HUES48 (cell line): ENCODE measurements at regions not wholly inside any gene's neighbourhood (a gene's known extent, or its start where the extent isn't known, plus 50 kb on each side); places are given as distances from the start of the nearest gene placed in this dataset.

Experiments used
- H3K27ac ChIP-seq: one replicate; pipeline ENCODE4 v1.7.0; 2013; ENCODE audit warnings: low read depth, low read length, inconsistent platforms
- H3K27me3 ChIP-seq: 2 replicates; pipeline ENCODE4 v1.6.1; 2013; ENCODE audit warnings: mild to moderate bottlenecking, low read length; ENCODE audit not compliant: control insufficient read depth, insufficient read depth
- H3K36me3 ChIP-seq: 2 replicates; pipeline ENCODE4 v1.6.1; 2013; ENCODE audit warnings: low read length; ENCODE audit not compliant: control insufficient read depth, insufficient read depth
- H3K4me1 ChIP-seq: 2 replicates; pipeline ENCODE4 v1.6.1; 2013; ENCODE audit warnings: mild to moderate bottlenecking, low read length; ENCODE audit not compliant: control insufficient read depth, insufficient read depth
- H3K4me3 ChIP-seq: 2 replicates; pipeline ENCODE4 v1.5.1; 2013; ENCODE audit warnings: mild to moderate bottlenecking, low read depth, low read length
- H3K9ac ChIP-seq: 2 replicates; pipeline ENCODE4 v1.6.1; 2013; ENCODE audit warnings: mild to moderate bottlenecking, low read depth, low read length, moderate library complexity
- H3K9me3 ChIP-seq: 2 replicates; pipeline ENCODE4 v1.6.1; 2013; ENCODE audit warnings: low read length; ENCODE audit not compliant: control insufficient read depth, insufficient read depth

DNA sequence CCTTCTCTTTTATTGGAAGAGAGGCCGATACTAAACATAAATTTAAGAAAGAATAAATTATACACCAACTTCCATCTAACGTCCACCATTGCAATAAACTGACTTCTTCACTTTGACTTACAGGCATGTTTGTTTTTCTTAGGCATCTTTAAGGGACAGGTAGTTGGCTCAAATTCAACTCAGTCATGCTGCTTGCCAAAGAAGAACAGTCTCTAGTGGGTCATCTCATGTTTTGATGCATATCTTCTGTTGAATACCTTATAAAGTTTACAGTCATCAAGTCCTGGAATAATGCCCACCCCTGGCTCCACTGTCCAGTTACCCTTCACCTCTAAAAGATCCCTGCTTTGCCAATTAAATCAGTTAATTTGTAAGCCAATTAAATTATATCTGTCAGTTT, 328.2 kb upstream of the GRAMD2B start:
- Histone ChIP-seq H3K4me3 (no peak overlapping the region), H3K4me1 (no peaks in the 10 kb centered on the region), H3K27ac (no peak overlapping the region), H3K9me3 (no peaks in the 10 kb centered on the region), H3K27me3 (no peaks in the 10 kb centered on the region), H3K9ac (no peak overlapping the region), H3K36me3 (no peaks in the 10 kb centered on the region)

DNA sequence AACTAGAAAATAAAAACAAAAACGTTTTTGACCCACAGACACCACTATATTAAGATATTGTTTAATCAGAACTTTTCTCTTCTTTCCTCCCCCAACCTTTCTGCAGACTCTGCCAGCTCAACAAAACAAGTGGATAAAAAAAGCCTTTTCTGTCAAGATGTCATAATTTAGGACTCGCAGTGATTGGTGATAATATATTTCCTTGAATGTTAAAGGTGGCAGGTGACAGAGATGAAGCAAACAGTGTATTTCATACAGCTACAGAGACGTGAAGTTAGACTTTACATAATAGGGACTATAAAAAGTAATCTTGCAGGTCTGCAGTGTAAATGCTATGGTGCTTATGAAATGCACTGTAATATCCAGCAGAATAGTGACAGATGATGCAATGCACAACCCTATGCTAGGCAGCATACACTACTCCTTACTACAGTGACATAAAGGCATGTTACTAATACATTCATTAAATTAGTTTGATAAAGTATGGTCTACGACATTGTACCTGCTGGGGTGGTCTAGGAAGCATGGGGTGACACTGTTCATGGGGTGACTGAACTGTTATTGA, 326.7 kb upstream of the GRAMD2B start:
- H3K27ac ChIP-seq = no peak overlapping the region
- no peaks in the 10 kb centered on the region for H3K27me3 ChIP-seq
- H3K36me3 ChIP-seq = no peaks in the 10 kb centered on the region
- H3K9me3 ChIP-seq = no peaks in the 10 kb centered on the region
- H3K4me1 ChIP-seq = no peaks in the 10 kb centered on the region
- no peak overlapping the region for H3K4me3 ChIP-seq
- H3K9ac ChIP-seq = no peak overlapping the region

DNA sequence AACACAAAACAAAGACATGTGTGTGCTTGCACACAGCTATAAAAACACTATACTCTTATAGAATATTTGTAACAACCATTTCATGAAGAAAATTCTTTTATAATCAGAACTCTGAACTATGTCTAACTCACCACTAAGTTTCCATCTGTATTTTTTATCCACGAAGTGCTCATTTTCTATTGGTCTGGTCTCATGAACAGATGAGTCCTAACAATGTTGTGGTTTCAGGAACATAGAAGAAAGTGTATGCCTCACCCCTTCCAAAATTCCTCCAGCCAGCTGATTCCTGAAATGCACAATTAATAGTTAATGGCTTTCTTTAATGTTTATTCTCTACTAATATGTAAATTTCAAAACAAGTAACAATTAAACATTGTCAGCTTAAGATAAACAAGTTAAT, 325.3 kb upstream of the GRAMD2B start:
- Histone ChIP-seq H3K4me1 (no peaks in the 10 kb centered on the region), H3K9me3 (no peaks in the 10 kb centered on the region), H3K27ac (no peak overlapping the region), H3K9ac (no peak overlapping the region), H3K27me3 (no peaks in the 10 kb centered on the region), H3K4me3 (no peak overlapping the region), H3K36me3 (no peaks in the 10 kb centered on the region)

- Histone ChIP-seq H3K9me3 (no peaks in the 10 kb centered on the region), H3K36me3 (no peaks in the 10 kb centered on the region), H3K9ac (no peak overlapping the region), H3K4me1 (no peaks in the 10 kb centered on the region), H3K27ac (no peak overlapping the region), H3K4me3 (no peak overlapping the region), H3K27me3 (no peaks in the 10 kb centered on the region)
These were observed 324.7 kb upstream of the GRAMD2B start for GRCh38 chr5:126098330-126099017.

DNA sequence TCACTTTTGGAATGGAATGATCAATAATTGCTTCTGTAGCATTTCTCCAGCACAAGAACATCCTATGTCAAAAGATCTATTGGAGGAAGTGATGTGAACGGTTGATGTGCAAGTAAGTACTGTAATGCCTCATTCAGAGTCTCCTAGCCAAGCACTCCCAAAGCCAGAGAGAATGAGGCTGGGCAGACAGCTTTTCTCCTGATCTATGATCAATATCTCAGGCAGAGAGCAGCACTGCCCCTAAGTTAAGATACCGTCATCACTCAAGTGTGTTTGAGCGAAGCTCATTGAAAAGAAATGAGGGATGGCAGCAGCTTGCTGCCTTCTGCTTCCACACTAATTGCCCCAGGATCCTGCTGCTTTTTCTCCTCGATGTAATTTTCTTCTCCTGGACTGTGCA, 324.1 kb upstream of the GRAMD2B start:
- no peak overlapping the region for H3K27ac ChIP-seq
- no peak overlapping the region for H3K4me3 ChIP-seq
- H3K36me3 ChIP-seq = no peaks in the 10 kb centered on the region
- H3K4me1 ChIP-seq = no peaks in the 10 kb centered on the region
- no peak overlapping the region for H3K9ac ChIP-seq
- H3K9me3 ChIP-seq = no peaks in the 10 kb centered on the region
- no peaks in the 10 kb centered on the region for H3K27me3 ChIP-seq

DNA sequence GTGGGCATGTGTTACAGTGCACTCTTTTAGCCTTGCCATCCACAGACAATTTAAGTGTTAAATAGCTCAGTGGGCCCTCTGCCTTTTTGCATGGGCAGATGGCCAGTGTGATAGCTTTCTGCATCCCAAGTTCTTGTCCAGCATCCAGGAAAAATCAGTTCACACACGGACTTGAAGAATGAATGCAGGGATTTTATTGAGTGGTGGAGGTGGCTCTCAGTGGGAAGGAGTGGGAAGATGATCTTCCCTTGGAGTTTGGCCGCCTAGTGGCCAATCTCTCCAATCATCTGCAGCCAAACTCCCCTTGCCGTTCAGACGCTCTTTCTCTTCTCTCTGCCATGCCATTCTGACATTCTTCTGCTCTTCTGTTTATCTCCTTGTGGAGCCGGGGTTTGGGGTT, 322.4 kb upstream of the GRAMD2B start:
- Histone ChIP-seq H3K4me3 (no peak overlapping the region), H3K27me3 (no peaks in the 10 kb centered on the region), H3K4me1 (no peaks in the 10 kb centered on the region), H3K27ac (no peak overlapping the region), H3K9ac (no peak overlapping the region), H3K36me3 (no peaks in the 10 kb centered on the region), H3K9me3 (no peaks in the 10 kb centered on the region)

GRCh38 chr5:126101901-126102300, 321.3 kb upstream of the GRAMD2B start:
- no peaks in the 10 kb centered on the region for H3K27me3 ChIP-seq
- no peaks in the 10 kb centered on the region for H3K36me3 ChIP-seq
- no peaks in the 10 kb centered on the region for H3K9me3 ChIP-seq
- no peaks in the 10 kb centered on the region for H3K4me1 ChIP-seq
- no peak overlapping the region for H3K27ac ChIP-seq
- no peak overlapping the region for H3K9ac ChIP-seq
- no peak overlapping the region for H3K4me3 ChIP-seq

DNA sequence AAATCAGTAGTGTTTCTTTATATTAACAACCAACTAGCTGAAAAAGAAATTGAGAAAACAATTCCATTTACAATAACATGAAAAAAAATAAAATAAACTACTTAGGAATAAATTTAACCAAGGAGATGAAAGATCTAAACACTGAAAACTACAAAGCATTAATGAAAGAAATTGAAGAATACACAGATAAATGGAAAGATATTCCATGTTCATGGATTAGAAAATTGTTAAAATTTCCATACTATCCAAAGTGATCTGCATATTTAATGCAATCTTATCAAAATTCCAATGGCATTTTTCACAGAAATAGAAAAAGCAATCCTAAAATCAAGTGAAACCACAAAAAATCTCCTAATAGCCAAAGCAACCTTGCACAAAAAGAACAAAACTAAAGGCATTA, 320.2 kb upstream of the GRAMD2B start:
- no peaks in the 10 kb centered on the region for H3K27me3 ChIP-seq
- no peak overlapping the region for H3K4me3 ChIP-seq
- H3K27ac ChIP-seq = no peak overlapping the region
- H3K36me3 ChIP-seq = no peaks in the 10 kb centered on the region
- H3K9ac ChIP-seq = no peak overlapping the region
- H3K9me3 ChIP-seq = no peaks in the 10 kb centered on the region
- H3K4me1 ChIP-seq = no peaks in the 10 kb centered on the region

DNA sequence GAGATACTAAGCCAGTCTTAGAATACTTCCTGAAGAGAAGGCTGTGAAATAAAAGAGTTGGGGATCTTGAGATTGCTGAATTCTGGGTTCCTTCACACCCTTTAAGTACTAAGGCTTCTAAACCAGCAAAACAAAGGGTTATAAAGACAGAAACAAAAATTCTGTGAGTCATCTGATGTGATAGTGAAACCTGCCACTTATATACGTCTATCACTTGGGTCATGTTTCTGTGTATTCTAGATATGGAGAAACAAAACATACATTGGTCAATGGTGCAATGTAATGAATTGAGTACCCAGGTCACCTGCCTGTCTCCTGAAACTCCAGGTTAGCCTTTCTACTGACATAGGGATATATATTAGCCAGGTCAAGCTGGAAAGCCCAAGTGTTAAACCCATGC, 319.3 kb upstream of the GRAMD2B start:
- H3K9ac ChIP-seq = no peak overlapping the region
- no peaks in the 10 kb centered on the region for H3K36me3 ChIP-seq
- no peaks in the 10 kb centered on the region for H3K27me3 ChIP-seq
- H3K9me3 ChIP-seq = no peaks in the 10 kb centered on the region
- H3K4me3 ChIP-seq = no peak overlapping the region
- peaks cover 3% of the 10 kb centered on the region for H3K4me1 ChIP-seq
- H3K27ac ChIP-seq = no peak overlapping the region

- peaks cover 8% of the 10 kb centered on the region for H3K4me1 ChIP-seq
- no peaks in the 10 kb centered on the region for H3K27me3 ChIP-seq
- H3K4me3 ChIP-seq = no peak overlapping the region
- H3K36me3 ChIP-seq = no peaks in the 10 kb centered on the region
- H3K9ac ChIP-seq = no peak overlapping the region
- no peaks in the 10 kb centered on the region for H3K9me3 ChIP-seq
- no peak overlapping the region for H3K27ac ChIP-seq
These were observed 318.9 kb upstream of the GRAMD2B start for GRCh38 chr5:126104341-126104740.

DNA sequence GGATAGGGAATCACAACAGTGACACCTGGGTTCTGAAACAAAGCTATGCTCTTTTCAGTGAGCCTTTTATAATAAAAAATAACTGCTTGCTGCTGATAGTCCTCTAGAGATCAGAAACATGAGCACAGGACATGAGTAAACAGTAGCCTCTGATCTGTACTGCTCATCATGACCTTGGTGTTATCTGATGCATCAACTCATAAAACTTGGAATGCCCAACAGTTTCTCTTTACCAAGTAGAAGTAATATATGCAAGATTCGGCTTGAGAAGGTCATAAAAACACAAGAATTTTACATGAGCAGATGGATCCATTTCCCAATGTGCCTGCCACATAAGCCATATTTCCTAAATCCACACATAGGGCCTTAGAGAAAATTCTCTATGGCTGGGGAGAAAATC, 318.3 kb upstream of the GRAMD2B start:
- H3K4me1 ChIP-seq = peaks cover 14% of the 10 kb centered on the region
- no peak overlapping the region for H3K9ac ChIP-seq
- no peaks in the 10 kb centered on the region for H3K36me3 ChIP-seq
- H3K27me3 ChIP-seq = no peaks in the 10 kb centered on the region
- no peak overlapping the region for H3K27ac ChIP-seq
- H3K4me3 ChIP-seq = no peak overlapping the region
- no peaks in the 10 kb centered on the region for H3K9me3 ChIP-seq
